A549 (cell line): ENCODE measurements at regions not wholly inside any gene's neighbourhood (a gene's known extent, or its start where the extent isn't known, plus 50 kb on each side); places are given as distances from the start of the nearest gene placed in this dataset.
A peak's percentile ranks its signal among the peaks of the same experiment; 100 is the strongest.

Source experiments
- ATAC-seq, 2 experiments: fragments of 200-7000 bp in 1 of 2; fragments of >200 bp in 1 of 2; cut with Nextera tagmentation in 1 of 2; cut with Tn5 transposase in 1 of 2; 3 replicates each; pipeline versions ENCODE4 v1.8.0 to v1.9.1; 2018 to 2020; ENCODE audit warnings: mild to moderate bottlenecking in 1 of 2, moderate library complexity in 1 of 2
- CTCF ChIA-PET: fragments of 300-600 bp; sonication (Branson Sonifier 250); formaldehyde crosslinking; extraction: SDS; loops from one replicate; lab custom pipeline; 2021; ENCODE audit warnings: antibody characterized with exemption, inconsistent platforms; lab: Yijun Ruan, JAX
- POLR2A ChIA-PET: fragments of 350-600 bp; formaldehyde crosslinking; extraction: SDS; loops from one replicate; lab custom pipeline; 2021; ENCODE audit warnings: antibody characterized with exemption, inconsistent platforms; lab: Yijun Ruan, JAX
- DNase-seq, 2 experiments: peaks; one replicate each; pipeline versions ENCODE4 v3.0.0 to v3.0.0-alpha.2; 2011 to 2016; ENCODE audit warnings: low read depth in 1 of 2, low spot score in 1 of 2
- FAIRE-seq: peaks from 2 replicates; lab custom pipeline; 2011; peaks lifted over from hg19 to GRCh38; lab: Jason Lieb, UNC
- H3K27ac ChIP-seq, 2 experiments: fragments of >200 bp; sonication (Bioruptor Twin); formaldehyde crosslinking; 3 replicates each; pipeline ENCODE4 v1.5.1; 2016 to 2017
- H3K4me1 ChIP-seq: fragments of >200 bp; sonication (Bioruptor Twin); formaldehyde crosslinking; 3 replicates; pipeline ENCODE4 v1.6.1; 2016
- H3K4me2 ChIP-seq: fragments of >200 bp; sonication (Bioruptor Twin); formaldehyde crosslinking; 3 replicates; pipeline ENCODE4 v1.6.1; 2016
- H3K4me3 ChIP-seq: fragments of >200 bp; sonication (Bioruptor Twin); formaldehyde crosslinking; 3 replicates; pipeline ENCODE4 v1.5.1; 2016
- H3K9me3 ChIP-seq: fragments of >200 bp; sonication (Bioruptor Twin); formaldehyde crosslinking; 3 replicates; pipeline ENCODE4 v1.6.1; 2016
- ATOH8 ChIP-seq: fragments of 250-450 bp; sonication (Bioruptor Pico); IDR thresholded peaks from 2 replicates; pipeline ENCODE4 v1.5.0; 2020; ENCODE audit warnings: low read depth, mild to moderate bottlenecking, moderate library complexity
- EHF ChIP-seq: fragments of 250-450 bp; sonication (Bioruptor Pico); IDR thresholded peaks from 2 replicates; pipeline ENCODE4 v1.5.0; 2020; ENCODE audit warnings: mild to moderate bottlenecking
- EP300 ChIP-seq, 2 experiments: fragments of >200 bp; sonication (Bioruptor Twin); formaldehyde crosslinking; IDR thresholded peaks; 2 replicates in 1 of 2; 3 replicates in 1 of 2; pipeline ENCODE4 v1.6.1; 2016 to 2017
- ESRRA ChIP-seq: fragments of 150-350 bp; IDR thresholded peaks from 2 replicates; pipeline ENCODE4 v1.6.1; 2014; ENCODE audit warnings: mild to moderate bottlenecking, low read length, borderline replicate concordance
- FOXS1 ChIP-seq: fragments of 250-450 bp; sonication (Bioruptor Pico); IDR thresholded peaks from 2 replicates; pipeline ENCODE4 v1.5.0; 2020; ENCODE audit warnings: mild to moderate bottlenecking, moderate library complexity
- HDAC2 ChIP-seq: fragments of 200-600 bp; sonication (generic); IDR thresholded peaks from 2 replicates; pipeline ENCODE4 v1.6.1; 2016
- HES2 ChIP-seq: fragments of >200 bp; sonication (Bioruptor Twin); formaldehyde crosslinking; IDR thresholded peaks from 2 replicates; pipeline ENCODE4 v1.6.1; 2016
- HMGXB4 ChIP-seq: fragments of 250-450 bp; sonication (Bioruptor Pico); IDR thresholded peaks from 2 replicates; pipeline ENCODE4 v1.5.0; 2021; ENCODE audit warnings: mild to moderate bottlenecking, moderate library complexity, borderline replicate concordance
- HOXB5 ChIP-seq: fragments of 250-450 bp; sonication (Bioruptor Pico); IDR thresholded peaks from 2 replicates; pipeline ENCODE4 v1.5.0; 2020; ENCODE audit warnings: mild to moderate bottlenecking, moderate library complexity
- JUN ChIP-seq, 2 experiments: fragments of >200 bp; sonication (Bioruptor Twin); formaldehyde crosslinking; IDR thresholded peaks; 2 replicates in 1 of 2; 3 replicates in 1 of 2; pipeline ENCODE4 v1.6.1; 2016 to 2017
- JUNB ChIP-seq: fragments of >200 bp; sonication (Bioruptor Twin); formaldehyde crosslinking; IDR thresholded peaks from 2 replicates; pipeline ENCODE4 v1.6.1; 2016
- MAFK ChIP-seq: fragments of 450-650 bp; IDR thresholded peaks from 2 replicates; pipeline ENCODE4 v1.6.1; 2014; ENCODE audit not compliant: partially characterized antibody
- MYC ChIP-seq: IDR thresholded peaks from 2 replicates; pipeline ENCODE4 v1.6.1; 2012; ENCODE audit warnings: mild to moderate bottlenecking, inconsistent platforms, low read length, improper control_type of control experiment, borderline replicate concordance
- NPAS2 ChIP-seq: fragments of 250-450 bp; sonication (Bioruptor Pico); IDR thresholded peaks from 2 replicates; pipeline ENCODE4 v1.8.0; 2022; ENCODE audit warnings: mild to moderate bottlenecking, moderate library complexity, borderline replicate concordance
- POLR2A ChIP-seq: IDR thresholded peaks from 2 replicates; pipeline ENCODE4 v1.6.1; 2012; ENCODE audit warnings: mild to moderate bottlenecking, low read length
- RCOR1 ChIP-seq: fragments of 150-350 bp; IDR thresholded peaks from 2 replicates; pipeline ENCODE4 v1.6.1; 2014; ENCODE audit warnings: antibody characterized with exemption, low read length, low read depth
- SMC3 ChIP-seq: fragments of >200 bp; sonication (Bioruptor Twin); formaldehyde crosslinking; IDR thresholded peaks from 3 replicates; pipeline ENCODE4 v1.6.1; 2018; ENCODE audit warnings: inconsistent platforms
- TFCP2L1 ChIP-seq: fragments of 250-450 bp; sonication (Bioruptor Pico); IDR thresholded peaks from 2 replicates; pipeline ENCODE4 v1.5.0; 2021; ENCODE audit warnings: mild to moderate bottlenecking
- TP53 ChIP-seq: fragments of 250-450 bp; sonication (Bioruptor Pico); IDR thresholded peaks from 2 replicates; pipeline ENCODE4 v1.5.0; 2021; ENCODE audit warnings: mild to moderate bottlenecking, moderate library complexity
- ZC3H11A ChIP-seq: fragments of 450-650 bp; IDR thresholded peaks from 2 replicates; pipeline ENCODE4 v1.6.1; 2014; ENCODE audit warnings: antibody characterized with exemption, mild to moderate bottlenecking
- ZFP36 ChIP-seq: fragments of 450-650 bp; IDR thresholded peaks from 2 replicates; pipeline ENCODE4 v1.6.1; 2014; ENCODE audit warnings: borderline replicate concordance; ENCODE audit not compliant: partially characterized antibody
- ZSCAN20 ChIP-seq: fragments of 250-450 bp; sonication (Bioruptor Pico); IDR thresholded peaks from 2 replicates; pipeline ENCODE4 v1.8.0; 2022; ENCODE audit warnings: mild to moderate bottlenecking, moderate library complexity
- WGBS: methylation state at CpG from one replicate; pipeline ENCODE4 v1.1.6; 2017; ENCODE audit errors: missing lambda C conversion rate; 5-methylcytosine and 5-hydroxymethylcytosine counted together
- TF ChIP-seq, protein P1 (sequence below): fragments of >200 bp; sonication (Bioruptor Twin); formaldehyde crosslinking; IDR thresholded peaks from 3 replicates; pipeline ENCODE4 v1.5.1; 2016

- peak overlapping the region; percentile 69 for H3K4me2 ChIP-seq
- TF ChIP-seq HES2 (no peak), TFCP2L1 (CRISPR knock-in tag) (no peak), EP300 (IDR thresholded peaks at IDR 0.05) (no peak), FOXS1 (CRISPR knock-in tag) (0 out of 2 replicates have a peak, but pooled peaks have one; percentile 36)
- WGBS = 23% methylated on average over 3 of the region's 3 CpGs
- H3K9me3 ChIP-seq = peaks cover 11% of the 10 kb centered on the region; the same call in 2 of the 3 replicates
- ATAC-seq (peak in 1 of 2 experiments; percentile 37; a peak in 2 of 6 replicates), DNase-seq (peak; percentile 16 to 40), FAIRE-seq (no peak)
- no peak overlapping the region for H3K4me3 ChIP-seq
- ChIA-PET POLR2A (no interaction called here), CTCF (interaction anchor here (0.7 kb wide), 1 partner anchor 24 kb away, joined by 3 read pairs; no protein-coding TSS in a partner anchor)
- peaks cover 41% of the 10 kb centered on the region for H3K4me1 ChIP-seq
- H3K27ac ChIP-seq = peak overlapping the region in 1 of 2 experiments; percentile 89; a peak in 3 of 6 replicates
These were observed 82.4 kb upstream of the TAB2 start for GRCh38 chr6:149235130-149235561.

- CTCF ChIA-PET = interaction anchor here (1.2 to 1.7 kb wide), 2 partner anchors 207 to 281 kb away, joined by 3 to 4 read pairs; no protein-coding TSS in a partner anchor
- Histone ChIP-seq H3K27ac (no peak overlapping the region), H3K4me1 (peaks cover 37% of the 10 kb centered on the region), H3K9me3 (peaks cover 13% of the 10 kb centered on the region; the same call in 2 of the 3 replicates)
- DNase-seq = no peak
- ATAC-seq = no peak
- TF ChIP-seq MAFK (no peak), POLR2A (no peak), SMC3 (no peak), ATOH8 (CRISPR knock-in tag) (no peak), JUNB (no peak), ZC3H11A (no peak), EHF (CRISPR knock-in tag) (no peak), TFCP2L1 (CRISPR knock-in tag) (no peak), HMGXB4 (CRISPR knock-in tag) (no peak), JUN (IDR thresholded peaks at IDR 0.05) (no peak), HOXB5 (CRISPR knock-in tag) (no peak), ZSCAN20 (CRISPR knock-in tag) (no peak), TP53 (CRISPR knock-in tag) (no peak), RCOR1 (no peak), ZFP36 (no peak), MYC (no peak), NPAS2 (CRISPR knock-in tag) (no peak), ESRRA (no peak), HDAC2 (no peak)
- TF ChIP-seq, protein P1, sequence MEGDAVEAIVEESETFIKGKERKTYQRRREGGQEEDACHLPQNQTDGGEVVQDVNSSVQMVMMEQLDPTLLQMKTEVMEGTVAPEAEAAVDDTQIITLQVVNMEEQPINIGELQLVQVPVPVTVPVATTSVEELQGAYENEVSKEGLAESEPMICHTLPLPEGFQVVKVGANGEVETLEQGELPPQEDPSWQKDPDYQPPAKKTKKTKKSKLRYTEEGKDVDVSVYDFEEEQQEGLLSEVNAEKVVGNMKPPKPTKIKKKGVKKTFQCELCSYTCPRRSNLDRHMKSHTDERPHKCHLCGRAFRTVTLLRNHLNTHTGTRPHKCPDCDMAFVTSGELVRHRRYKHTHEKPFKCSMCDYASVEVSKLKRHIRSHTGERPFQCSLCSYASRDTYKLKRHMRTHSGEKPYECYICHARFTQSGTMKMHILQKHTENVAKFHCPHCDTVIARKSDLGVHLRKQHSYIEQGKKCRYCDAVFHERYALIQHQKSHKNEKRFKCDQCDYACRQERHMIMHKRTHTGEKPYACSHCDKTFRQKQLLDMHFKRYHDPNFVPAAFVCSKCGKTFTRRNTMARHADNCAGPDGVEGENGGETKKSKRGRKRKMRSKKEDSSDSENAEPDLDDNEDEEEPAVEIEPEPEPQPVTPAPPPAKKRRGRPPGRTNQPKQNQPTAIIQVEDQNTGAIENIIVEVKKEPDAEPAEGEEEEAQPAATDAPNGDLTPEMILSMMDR = no peak
- TF ChIP-seq, all 56 proteins: peak for 0
- no peak for FAIRE-seq
- H3K4me2 ChIP-seq = no peak overlapping the region
- H3K4me3 ChIP-seq = no peak overlapping the region
- POLR2A ChIA-PET = no interaction called here
These were observed 80.9 kb upstream of the TAB2 start for GRCh38 chr6:149236589-149236988.
